A172 (cell line): ENCODE measurements at regions not wholly inside any gene's neighbourhood (a gene's known extent, or its start where the extent isn't known, plus 50 kb on each side); places are given as distances from the start of the nearest gene placed in this dataset.
"Not testable (repeated sequence)": the region's sequence is repeated elsewhere in the genome, so short reads cannot be mapped to it uniquely, and the experiment has no call there.

ENCODE experiments used
- DNase-seq: peaks from one replicate; pipeline ENCODE4 v3.0.0-alpha.2; 2015; ENCODE audit warnings: low spot score

- DNase-seq = no peak
These were observed 273.1 kb upstream of the ALCAM start for GRCh38 chr3:105093371-105094252.

- DNase-seq = no peak
These were observed 272.1 kb upstream of the ALCAM start for GRCh38 chr3:105094588-105094987.

GRCh38 chr3:105096071-105096470 is 270.6 kb upstream of the ALCAM start:
- DNase-seq = no peak

GRCh38 chr3:105101603-105102002 is 265.1 kb upstream of the ALCAM start:
- DNase-seq = no peak

- DNase-seq = no peak
These were observed 263.6 kb upstream of the ALCAM start for GRCh38 chr3:105103139-105103538.

- no peak for DNase-seq
These were observed 257.9 kb upstream of the ALCAM start for GRCh38 chr3:105108823-105109222.

GRCh38 chr3:105118905-105119304 is 247.8 kb upstream of the ALCAM start:
- no peak for DNase-seq

GRCh38 chr3:105119801-105120340 is 246.8 kb upstream of the ALCAM start:
- no peak for DNase-seq

- DNase-seq = no peak
These were observed 235.8 kb upstream of the ALCAM start for GRCh38 chr3:105130911-105131310.

GRCh38 chr3:105137911-105138310 is 228.8 kb upstream of the ALCAM start:
- DNase-seq = no peak

- no peak for DNase-seq
These were observed 226.7 kb upstream of the ALCAM start for GRCh38 chr3:105139881-105140560.

GRCh38 chr3:105140899-105141367 is 225.8 kb upstream of the ALCAM start:
- DNase-seq = no peak

GRCh38 chr3:105144837-105145236 is 221.9 kb upstream of the ALCAM start:
- no peak for DNase-seq

GRCh38 chr3:105145511-105145910 is 221.2 kb upstream of the ALCAM start:
- DNase-seq = no peak

- not testable (repeated sequence) for DNase-seq
These were observed 217.5 kb upstream of the ALCAM start for GRCh38 chr3:105149197-105149596.

GRCh38 chr3:105152987-105153386 is 213.7 kb upstream of the ALCAM start:
- no peak for DNase-seq

GRCh38 chr3:105154692-105155091 is 212.0 kb upstream of the ALCAM start:
- DNase-seq = no peak

- DNase-seq = no peak
These were observed 209.5 kb upstream of the ALCAM start for GRCh38 chr3:105157067-105157765.

GRCh38 chr3:105157766-105158085 is 209.0 kb upstream of the ALCAM start:
- no peak for DNase-seq

GRCh38 chr3:105158286-105158685 is 208.4 kb upstream of the ALCAM start:
- no peak for DNase-seq

GRCh38 chr3:105162448-105162847 is 204.3 kb upstream of the ALCAM start:
- DNase-seq = no peak

GRCh38 chr3:105166893-105167292 is 199.8 kb upstream of the ALCAM start:
- no peak for DNase-seq
